ENCODE measurements at regions not wholly inside any gene's neighbourhood (a gene's known extent, or its start where the extent isn't known, plus 50 kb on each side); places are given as distances from the start of the nearest gene placed in this dataset.

GRCh38 chr1:232364654-232365382, 265.1 kb downstream of the SIPA1L2 start:
- Histone ChIP-seq H3K9me2 (no peaks in the 10 kb centered on the region), H4K20me1 (ENCODE audit: insufficient read depth) (no peaks in the 10 kb centered on the region), H3F3A (replicated peaks; ENCODE audit: insufficient read depth) (no peaks in the 10 kb centered on the region), H2AFZ (ENCODE audit: low read depth) (no peak overlapping the region), H3K9me3 (no peaks in the 10 kb centered on the region), H3K4me1 (ENCODE audit: control insufficient read depth in 1 of 2, insufficient read depth in 2 of 2, low read depth in 1 of 2, low read length in 1 of 2) (no peaks in the 10 kb centered on the region), H3K36me3 (replicated peaks in 1 of 2; ENCODE audit: control insufficient read depth in 1 of 2, insufficient read depth in 2 of 2, low read length in 1 of 2) (no peaks in the 10 kb centered on the region), H3K27me3 (ENCODE audit: insufficient read depth) (no peaks in the 10 kb centered on the region), H3K4me3 (ENCODE audit: low read depth in 2 of 2, low read length in 1 of 2) (no peak overlapping the region), H3K27ac (ENCODE audit: low read depth in 2 of 2, low read length in 1 of 2) (no peak overlapping the region), H3K9ac (no peak overlapping the region), H3K79me2 (ENCODE audit: insufficient read depth) (no peaks in the 10 kb centered on the region), H3K4me2 (no peak overlapping the region)
- TF ChIP-seq TCF12 (IDR thresholded peaks at IDR 0.05) (no peak), RFX5 (IDR thresholded peaks at IDR 0.05; ENCODE audit: low read length) (no peak), RCOR1 (IDR thresholded peaks at IDR 0.05; ENCODE audit: low read length) (no peak), TAF1 (IDR thresholded peaks at IDR 0.05; ENCODE audit: borderline replicate concordance, low read depth, low read length) (no peak), SMC3 (IDR thresholded peaks at IDR 0.05; ENCODE audit: low read depth, low read length) (no peak), NRF1 (IDR thresholded peaks at IDR 0.05; ENCODE audit: low read depth, low read length) (no peak), GABPA (IDR thresholded peaks at IDR 0.05; ENCODE audit: low read depth) (no peak), TEAD4 (IDR thresholded peaks at IDR 0.05; ENCODE audit: borderline replicate concordance, insufficient read depth) (no peak), SIN3A (IDR thresholded peaks at IDR 0.05; ENCODE audit: borderline replicate concordance, low read depth, low read length) (no peak), GATA2 (CRISPR knock-in tag; IDR thresholded peaks at IDR 0.05) (no peak), NFIC (IDR thresholded peaks at IDR 0.05; ENCODE audit: borderline replicate concordance) (no peak), USF1 (IDR thresholded peaks at IDR 0.05; ENCODE audit: borderline replicate concordance, low read depth) (no peak), POLR2AphosphoS5 (IDR thresholded peaks at IDR 0.05; ENCODE audit: low read depth, low read length) (no peak), MEF2A (IDR thresholded peaks at IDR 0.05; ENCODE audit: borderline replicate concordance, low read depth) (no peak), MXI1 (IDR thresholded peaks at IDR 0.05; ENCODE audit: low read depth, low read length) (no peak), EP300 (IDR thresholded peaks at IDR 0.05; ENCODE audit: borderline replicate concordance in 1 of 2, low read depth in 1 of 2, low read length in 1 of 2) (no peak)
- TF ChIP-seq, protein P1, sequence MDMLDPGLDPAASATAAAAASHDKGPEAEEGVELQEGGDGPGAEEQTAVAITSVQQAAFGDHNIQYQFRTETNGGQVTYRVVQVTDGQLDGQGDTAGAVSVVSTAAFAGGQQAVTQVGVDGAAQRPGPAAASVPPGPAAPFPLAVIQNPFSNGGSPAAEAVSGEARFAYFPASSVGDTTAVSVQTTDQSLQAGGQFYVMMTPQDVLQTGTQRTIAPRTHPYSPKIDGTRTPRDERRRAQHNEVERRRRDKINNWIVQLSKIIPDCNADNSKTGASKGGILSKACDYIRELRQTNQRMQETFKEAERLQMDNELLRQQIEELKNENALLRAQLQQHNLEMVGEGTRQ (IDR thresholded peaks at IDR 0.05; ENCODE audit: borderline replicate concordance, low read depth, low read length): no peak
- no peak for DNase-seq
- POLR2A ChIA-PET: no interaction called here
- CTCF ChIA-PET: no interaction called here
- 73% methylated on average over 3 of the region's 3 CpGs for WGBS (ENCODE audit: low lambda C conversion rate)

DNA sequence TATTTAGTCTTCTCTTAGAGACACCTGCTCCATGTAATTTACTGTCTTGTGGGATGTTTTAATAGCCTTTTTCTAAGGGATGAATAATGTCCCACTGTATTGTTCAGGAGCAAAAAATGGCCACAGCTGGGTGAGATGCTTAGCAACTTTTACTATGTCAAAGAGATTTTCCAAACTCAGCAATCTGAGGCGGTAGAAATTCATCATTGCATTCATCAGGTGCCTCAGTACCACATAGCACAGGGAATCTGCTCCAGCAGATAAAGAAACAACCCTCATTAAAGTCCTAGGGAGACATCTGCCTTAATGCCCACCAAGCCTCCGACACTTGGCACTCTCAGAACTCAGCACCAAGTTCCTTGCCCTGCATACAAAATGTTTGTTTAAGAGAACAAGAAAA, 266.9 kb downstream of the SIPA1L2 start:
- POLR2A ChIA-PET: no interaction called here
- Histone ChIP-seq H2AFZ (ENCODE audit: low read depth) (no peak overlapping the region), H3K4me3 (ENCODE audit: low read depth in 2 of 2, low read length in 1 of 2) (no peak overlapping the region), H4K20me1 (ENCODE audit: insufficient read depth) (no peaks in the 10 kb centered on the region), H3K27ac (ENCODE audit: low read depth in 2 of 2, low read length in 1 of 2) (no peak overlapping the region), H3K27me3 (ENCODE audit: insufficient read depth) (no peaks in the 10 kb centered on the region), H3K9ac (no peak overlapping the region), H3K36me3 (replicated peaks in 1 of 2; ENCODE audit: control insufficient read depth in 1 of 2, insufficient read depth in 2 of 2, low read length in 1 of 2) (no peaks in the 10 kb centered on the region), H3K9me2 (no peaks in the 10 kb centered on the region), H3K9me3 (no peaks in the 10 kb centered on the region), H3K4me2 (no peak overlapping the region), H3K4me1 (ENCODE audit: control insufficient read depth in 1 of 2, insufficient read depth in 2 of 2, low read depth in 1 of 2, low read length in 1 of 2) (no peaks in the 10 kb centered on the region), H3F3A (replicated peaks; ENCODE audit: insufficient read depth) (no peaks in the 10 kb centered on the region), H3K79me2 (ENCODE audit: insufficient read depth) (no peaks in the 10 kb centered on the region)
- no peak for DNase-seq
- 16% methylated on average over 2 of the region's 2 CpGs for WGBS (ENCODE audit: low lambda C conversion rate)
- CTCF ChIA-PET: interaction anchor here (0.8 to 1.1 kb wide), 2 partner anchors 9 to 10 kb away, joined by 3 read pairs; no protein-coding TSS in a partner anchor
- TF ChIP-seq YY1 (IDR thresholded peaks at IDR 0.05; ENCODE audit: low read depth) (no peak), MEF2A (IDR thresholded peaks at IDR 0.05; ENCODE audit: borderline replicate concordance, low read depth) (no peak), NFIC (IDR thresholded peaks at IDR 0.05; ENCODE audit: borderline replicate concordance) (no peak), SIN3A (IDR thresholded peaks at IDR 0.05; ENCODE audit: borderline replicate concordance, low read depth, low read length) (no peak), POLR2AphosphoS5 (IDR thresholded peaks at IDR 0.05; ENCODE audit: low read depth, low read length) (no peak), RXRA (IDR thresholded peaks at IDR 0.05; ENCODE audit: borderline replicate concordance, low read depth) (no peak), FOXM1 (IDR thresholded peaks at IDR 0.05; ENCODE audit: low read depth) (no peak), ELF1 (IDR thresholded peaks at IDR 0.05) (no peak), RFX5 (IDR thresholded peaks at IDR 0.05; ENCODE audit: low read length) (no peak), RCOR1 (IDR thresholded peaks at IDR 0.05; ENCODE audit: low read length) (no peak), RAD21 (IDR thresholded peaks at IDR 0.05; ENCODE audit: low read length) (no peak), GATA2 (CRISPR knock-in tag; IDR thresholded peaks at IDR 0.05) (no peak), TCF12 (IDR thresholded peaks at IDR 0.05) (no peak)
- TF ChIP-seq, protein P2, sequence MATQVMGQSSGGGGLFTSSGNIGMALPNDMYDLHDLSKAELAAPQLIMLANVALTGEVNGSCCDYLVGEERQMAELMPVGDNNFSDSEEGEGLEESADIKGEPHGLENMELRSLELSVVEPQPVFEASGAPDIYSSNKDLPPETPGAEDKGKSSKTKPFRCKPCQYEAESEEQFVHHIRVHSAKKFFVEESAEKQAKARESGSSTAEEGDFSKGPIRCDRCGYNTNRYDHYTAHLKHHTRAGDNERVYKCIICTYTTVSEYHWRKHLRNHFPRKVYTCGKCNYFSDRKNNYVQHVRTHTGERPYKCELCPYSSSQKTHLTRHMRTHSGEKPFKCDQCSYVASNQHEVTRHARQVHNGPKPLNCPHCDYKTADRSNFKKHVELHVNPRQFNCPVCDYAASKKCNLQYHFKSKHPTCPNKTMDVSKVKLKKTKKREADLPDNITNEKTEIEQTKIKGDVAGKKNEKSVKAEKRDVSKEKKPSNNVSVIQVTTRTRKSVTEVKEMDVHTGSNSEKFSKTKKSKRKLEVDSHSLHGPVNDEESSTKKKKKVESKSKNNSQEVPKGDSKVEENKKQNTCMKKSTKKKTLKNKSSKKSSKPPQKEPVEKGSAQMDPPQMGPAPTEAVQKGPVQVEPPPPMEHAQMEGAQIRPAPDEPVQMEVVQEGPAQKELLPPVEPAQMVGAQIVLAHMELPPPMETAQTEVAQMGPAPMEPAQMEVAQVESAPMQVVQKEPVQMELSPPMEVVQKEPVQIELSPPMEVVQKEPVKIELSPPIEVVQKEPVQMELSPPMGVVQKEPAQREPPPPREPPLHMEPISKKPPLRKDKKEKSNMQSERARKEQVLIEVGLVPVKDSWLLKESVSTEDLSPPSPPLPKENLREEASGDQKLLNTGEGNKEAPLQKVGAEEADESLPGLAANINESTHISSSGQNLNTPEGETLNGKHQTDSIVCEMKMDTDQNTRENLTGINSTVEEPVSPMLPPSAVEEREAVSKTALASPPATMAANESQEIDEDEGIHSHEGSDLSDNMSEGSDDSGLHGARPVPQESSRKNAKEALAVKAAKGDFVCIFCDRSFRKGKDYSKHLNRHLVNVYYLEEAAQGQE (IDR thresholded peaks at IDR 0.05; ENCODE audit: low read depth, low read length): no peak

Data from SK-N-SH (cell line).